HG02981 (cell line): ENCODE measurements at regions not wholly inside any gene's neighbourhood (a gene's known extent, or its start where the extent isn't known, plus 50 kb on each side); places are given as distances from the start of the nearest gene placed in this dataset.
"Not testable (repeated sequence)": the region's sequence is repeated elsewhere in the genome, so short reads cannot be mapped to it uniquely, and the experiment has no call there.

Experiments used
- ATAC-seq: cut with Tn5 transposase; IDR thresholded peaks from one replicate; pipeline ENCODE4 v1.9.1; 2021; ENCODE audit warnings: mild to moderate bottlenecking, moderate library complexity; ENCODE audit not compliant: unreplicated experiment

DNA sequence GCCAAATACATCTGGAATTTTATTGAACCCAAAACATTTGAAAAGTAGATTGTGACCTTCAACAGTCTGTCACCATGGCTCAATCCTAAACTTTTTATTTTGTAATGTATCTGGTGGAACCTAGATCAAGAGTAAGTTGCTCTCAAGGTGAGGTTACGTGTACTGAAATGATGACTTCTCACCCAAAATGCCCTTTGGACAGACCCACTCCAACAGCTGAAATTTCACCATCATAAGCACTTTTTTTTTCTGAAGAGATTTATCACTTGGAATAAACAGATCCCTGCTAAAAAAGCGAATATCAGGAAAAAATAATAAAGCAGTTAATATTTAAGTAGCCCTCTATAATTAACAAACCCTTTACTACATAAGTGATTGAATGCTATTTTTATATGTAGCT, 155.0 kb upstream of the FBXL7 start:
- no peak for ATAC-seq

DNA sequence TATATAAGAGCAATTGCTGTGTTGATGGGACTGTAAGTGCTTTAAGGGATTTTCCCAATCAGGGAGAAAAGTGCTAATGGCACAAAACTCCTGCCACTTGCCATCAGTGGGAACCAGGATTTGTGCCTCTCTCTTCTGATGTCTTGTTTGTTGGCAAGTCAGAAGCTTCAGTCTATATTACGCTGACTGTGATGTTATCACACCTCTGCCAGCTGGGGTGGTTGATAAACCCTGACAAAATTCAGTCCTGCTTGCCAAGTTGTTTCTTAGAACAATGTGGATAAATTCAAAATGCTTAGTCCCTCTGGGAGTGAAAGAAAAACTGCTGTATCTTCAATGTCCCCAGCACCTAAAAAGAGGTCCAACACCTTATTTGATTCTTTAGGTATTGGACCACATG, 161.4 kb upstream of the FBXL7 start:
- no peak for ATAC-seq

DNA sequence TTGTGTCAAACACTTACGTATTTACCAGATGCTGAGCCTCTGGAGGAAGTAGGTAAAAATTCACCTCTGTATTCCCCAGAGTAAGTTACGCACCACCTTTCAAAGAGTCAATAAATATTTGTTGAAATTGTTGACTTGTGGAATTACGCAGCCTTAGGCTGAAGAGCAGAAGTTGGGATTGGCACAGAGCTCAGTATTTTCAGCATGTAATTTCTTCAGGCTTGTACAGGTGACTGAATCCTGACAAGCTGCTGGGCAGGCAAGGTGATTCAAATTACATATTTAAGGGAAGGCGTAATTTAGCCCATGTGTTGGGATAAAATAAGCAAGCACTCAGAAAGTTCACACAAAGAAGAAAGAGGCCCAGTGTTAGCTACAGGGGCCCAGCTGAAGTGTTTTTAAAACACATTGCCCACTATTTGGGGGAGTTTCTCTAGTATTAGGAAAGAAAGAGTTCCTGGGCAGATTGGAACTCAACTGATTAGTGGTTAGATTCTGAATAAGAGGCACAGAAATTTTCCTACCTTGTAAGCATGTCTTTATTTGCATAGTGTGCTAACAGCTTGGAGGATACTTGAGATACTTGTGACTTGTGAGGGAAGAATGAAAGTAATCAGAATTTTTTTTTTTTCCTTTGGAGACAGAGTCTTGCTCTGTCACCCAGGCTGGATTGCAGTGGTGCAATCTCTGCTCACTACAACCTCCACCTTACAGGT, 165.3 kb upstream of the FBXL7 start:
- no peak for ATAC-seq

DNA sequence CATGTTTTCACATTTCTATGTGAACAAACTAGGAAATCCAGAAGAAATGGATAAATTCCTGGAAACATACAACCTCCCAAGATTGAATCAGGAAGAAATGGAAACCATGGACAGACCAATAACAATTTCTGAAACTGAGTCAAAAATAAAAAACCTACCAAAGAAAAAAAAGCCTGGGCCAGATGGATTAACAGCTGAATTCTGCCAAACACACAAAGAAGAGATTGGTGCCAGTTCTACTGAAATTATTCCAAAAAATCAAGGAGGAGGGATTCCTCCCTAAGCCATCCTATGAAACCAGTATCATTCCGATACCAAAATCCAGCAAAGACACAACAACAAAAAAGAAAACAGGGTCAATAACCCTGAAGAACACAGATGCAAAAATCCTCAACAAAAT, 166.9 kb upstream of the FBXL7 start:
- ATAC-seq, result no peak

DNA sequence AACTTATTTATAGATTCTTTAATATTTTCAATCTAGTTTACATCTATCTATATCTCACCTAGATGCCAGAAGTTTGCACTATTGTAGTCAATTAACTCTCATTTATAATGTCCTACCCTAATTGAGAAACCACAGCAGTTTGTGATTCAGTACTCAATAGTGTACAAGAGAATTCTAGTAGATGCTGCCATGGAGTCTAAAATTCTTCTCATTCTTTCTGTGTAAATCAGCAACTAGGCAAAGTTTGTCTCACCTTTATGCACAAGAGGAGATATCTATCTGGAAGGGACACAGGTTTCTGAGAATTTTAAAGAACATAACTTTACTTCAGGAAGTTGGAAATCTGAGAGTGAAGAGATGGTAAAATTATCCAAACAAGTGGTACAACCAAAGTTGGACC, 173.0 kb upstream of the FBXL7 start:
- no peak for ATAC-seq

DNA sequence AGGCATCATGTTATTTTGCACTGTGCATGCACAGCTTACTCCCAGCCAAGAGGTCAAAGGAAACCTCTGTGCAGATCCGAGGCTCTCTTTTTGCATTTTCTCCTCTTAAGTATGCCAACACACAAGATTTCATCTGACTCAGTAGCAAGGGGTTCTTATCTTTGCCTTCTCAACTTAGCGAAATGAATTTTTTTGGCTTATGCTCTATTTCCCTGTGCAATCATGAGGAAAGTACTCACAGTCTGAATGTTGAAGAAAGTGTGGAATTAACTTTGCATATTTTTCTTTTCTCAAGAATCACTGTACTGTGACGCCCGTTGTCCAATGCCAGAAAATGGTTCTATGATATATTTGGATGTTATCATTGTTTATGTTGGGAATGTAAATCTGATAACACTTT, 173.5 kb upstream of the FBXL7 start:
- ATAC-seq, result no peak

DNA sequence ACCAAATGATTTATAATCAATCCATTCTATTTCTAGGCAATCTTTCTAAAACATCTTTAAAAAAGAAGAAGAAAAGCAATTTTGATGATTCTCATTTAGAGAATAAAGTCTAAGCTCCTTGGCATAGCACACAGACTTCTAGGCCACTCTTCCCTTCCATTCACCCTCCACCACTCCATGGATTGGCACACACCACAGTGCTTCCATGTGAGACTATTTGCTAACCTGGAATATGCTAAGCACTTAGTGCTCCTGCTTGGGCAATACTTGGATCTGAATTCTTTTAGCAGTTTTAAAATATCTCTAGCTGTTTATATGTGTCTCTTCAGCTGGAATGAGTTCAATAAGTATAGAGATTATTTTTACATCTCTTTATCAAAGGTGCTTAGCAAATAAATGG, 177.6 kb upstream of the FBXL7 start:
- ATAC-seq, result no peak

DNA sequence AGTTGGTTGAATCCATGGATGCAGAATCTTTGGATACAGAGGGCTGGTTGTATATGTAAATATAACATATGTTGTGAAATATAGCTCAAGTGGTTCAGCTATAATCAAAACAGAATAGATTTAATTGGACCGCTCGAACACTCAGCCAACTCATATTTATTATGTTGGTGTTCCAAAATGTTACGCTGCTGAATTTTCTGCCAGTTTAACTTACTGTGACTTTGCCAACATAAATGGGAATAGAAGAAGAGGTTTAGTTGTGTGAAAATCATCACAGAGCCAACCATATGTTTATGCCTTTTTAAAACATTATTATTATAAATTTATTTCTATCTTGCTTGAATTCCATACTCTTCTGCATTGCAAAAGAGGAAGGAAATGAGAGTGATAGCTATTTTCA, 178.2 kb upstream of the FBXL7 start:
- no peak for ATAC-seq

DNA sequence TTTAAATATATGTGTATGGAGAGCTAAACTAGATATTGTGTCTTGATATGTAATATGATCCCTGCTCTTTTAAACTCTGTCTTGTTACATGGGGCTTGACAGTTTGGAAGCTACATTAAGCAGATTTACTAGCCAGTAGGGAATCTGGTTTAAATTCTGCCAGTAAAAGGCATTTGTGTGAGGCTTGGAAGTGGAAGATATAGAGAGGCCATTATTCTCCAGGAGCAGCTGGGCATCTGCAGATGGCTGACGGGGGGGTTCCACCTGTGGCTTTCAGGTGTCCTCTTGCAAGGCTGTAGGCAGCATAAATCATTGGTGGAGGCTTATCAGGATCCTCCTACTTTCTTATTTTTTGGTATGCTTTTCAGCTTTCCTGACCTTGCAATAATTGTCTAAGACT, 179.1 kb upstream of the FBXL7 start:
- no peak for ATAC-seq

DNA sequence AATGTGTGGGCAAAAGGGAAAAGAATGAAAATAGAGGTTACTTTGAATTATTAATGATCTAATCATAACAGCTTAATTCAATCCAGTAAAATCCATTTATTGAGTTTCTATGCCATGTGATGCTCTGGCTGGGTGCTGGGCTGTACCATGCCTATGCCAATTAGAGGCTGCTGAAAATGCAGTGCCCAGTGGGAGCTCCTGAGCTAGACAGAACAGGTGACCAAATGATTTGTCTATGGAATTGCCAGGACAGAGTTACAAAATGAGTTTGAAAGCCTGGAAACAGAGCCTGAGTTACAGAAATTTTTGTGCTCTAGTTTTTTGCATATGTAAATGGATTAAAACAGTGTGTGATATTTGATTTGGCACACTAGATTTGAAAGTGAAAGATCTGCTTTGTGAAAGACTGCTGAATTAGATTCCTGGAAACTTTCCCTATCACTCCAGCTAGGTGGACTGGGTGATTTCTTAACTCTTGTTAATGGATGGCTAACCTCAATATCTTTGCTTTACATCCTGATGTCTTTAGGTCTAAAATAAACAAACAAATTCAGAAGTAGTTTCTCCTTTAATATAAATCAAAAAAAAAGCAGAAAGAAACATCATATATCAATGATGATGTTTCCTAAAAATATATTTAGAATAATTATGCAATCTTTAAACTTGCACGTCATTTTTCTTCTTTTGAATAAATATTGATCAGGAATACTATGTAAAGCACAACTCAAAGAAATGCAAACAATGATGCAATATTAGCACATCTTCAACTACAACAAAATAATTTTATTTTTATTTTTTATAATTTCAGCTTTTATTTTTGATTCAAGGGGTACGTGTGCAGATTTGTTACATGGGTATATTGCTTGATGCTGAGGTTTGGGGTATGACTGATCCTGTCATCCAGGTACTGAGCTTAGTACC, 194.8 kb upstream of the FBXL7 start:
- ATAC-seq, result no peak

DNA sequence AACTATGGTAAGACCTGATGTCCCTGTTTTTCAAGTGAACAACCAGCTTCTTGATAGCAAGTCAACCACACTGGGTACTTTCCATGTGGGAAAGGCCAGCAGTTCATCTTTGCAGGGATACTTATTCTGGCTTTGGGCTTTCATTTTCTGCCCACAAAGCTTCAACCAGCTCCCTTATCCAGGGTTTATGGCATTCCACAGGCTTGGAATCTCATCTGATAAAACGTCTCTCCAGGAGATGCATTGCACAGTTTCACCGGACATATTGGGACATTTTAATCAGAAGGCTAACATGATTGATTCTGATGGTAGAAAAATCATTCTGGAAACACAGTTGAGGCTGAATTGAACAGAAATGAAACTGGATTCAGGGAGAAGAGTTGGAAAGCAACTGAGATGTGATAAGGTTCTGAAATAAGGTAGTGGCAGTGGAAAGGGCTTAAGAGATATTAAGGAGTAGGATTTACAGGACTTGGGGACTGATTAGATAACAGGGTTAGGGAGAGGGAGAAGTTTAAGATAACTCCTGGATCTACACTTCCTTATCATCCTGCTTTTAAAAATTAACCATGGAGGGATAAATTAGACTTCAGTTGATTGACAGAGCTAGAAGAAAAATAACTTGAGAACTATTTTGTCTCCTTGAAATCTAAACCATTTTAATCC, 195.8 kb upstream of the FBXL7 start:
- no peak for ATAC-seq

DNA sequence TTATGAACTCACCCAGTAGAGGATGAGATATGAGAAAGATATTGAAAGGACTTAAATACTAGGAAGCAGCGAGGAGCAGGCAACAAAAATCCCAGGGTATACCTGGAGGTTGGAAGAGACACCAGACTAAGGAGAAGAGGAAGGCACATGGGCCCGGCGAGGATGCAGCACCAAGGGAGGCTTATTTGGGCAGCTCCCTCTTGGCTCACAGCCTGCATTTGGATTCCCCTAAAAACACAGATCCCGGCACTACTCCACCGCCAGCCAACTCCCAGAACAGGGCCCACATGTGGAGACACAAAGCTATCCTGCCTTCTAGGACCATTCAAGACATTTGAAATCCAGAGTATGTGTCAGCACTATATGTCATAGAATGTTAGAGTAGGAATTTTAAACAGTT, 199.8 kb upstream of the FBXL7 start:
- ATAC-seq, result no peak

DNA sequence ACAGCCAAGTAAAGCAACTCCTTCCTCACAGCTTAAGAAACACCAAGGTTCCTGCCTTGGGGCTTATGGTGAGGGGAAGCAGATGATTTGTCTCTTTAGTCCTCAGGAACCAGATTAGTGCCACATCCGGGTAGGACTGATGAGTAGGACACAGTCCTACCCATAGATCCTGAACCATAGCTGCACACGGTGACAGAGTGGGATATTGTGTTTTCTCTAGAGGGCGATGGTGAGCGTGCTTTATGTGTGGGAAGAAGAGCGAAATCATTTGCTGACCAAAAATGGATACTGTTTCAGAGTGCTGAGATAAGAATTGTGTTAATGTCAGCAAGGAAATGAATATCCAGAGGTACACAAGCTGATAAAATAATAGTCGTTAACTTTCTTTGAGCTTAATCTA, 209.0 kb upstream of the FBXL7 start:
- no peak for ATAC-seq

DNA sequence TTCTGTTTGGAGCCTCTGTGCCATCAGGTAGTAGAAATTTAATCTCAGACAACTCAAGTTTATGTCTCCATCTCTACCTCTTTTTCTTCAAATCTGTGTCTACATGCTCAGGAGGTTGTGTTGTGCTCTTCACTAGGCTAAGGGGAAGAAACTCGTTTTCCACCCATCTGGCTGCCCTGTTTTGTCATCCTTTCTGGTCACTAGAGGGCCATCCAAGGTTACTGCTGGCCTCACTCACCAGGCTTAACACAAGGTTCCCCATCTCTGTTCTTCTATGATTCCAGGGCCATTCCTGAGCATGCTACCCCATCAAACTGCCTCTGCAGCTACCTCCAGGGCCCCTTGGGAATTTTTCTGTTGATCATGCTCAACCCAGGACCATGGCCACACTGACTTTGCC, 213.3 kb upstream of the FBXL7 start:
- no peak for ATAC-seq

DNA sequence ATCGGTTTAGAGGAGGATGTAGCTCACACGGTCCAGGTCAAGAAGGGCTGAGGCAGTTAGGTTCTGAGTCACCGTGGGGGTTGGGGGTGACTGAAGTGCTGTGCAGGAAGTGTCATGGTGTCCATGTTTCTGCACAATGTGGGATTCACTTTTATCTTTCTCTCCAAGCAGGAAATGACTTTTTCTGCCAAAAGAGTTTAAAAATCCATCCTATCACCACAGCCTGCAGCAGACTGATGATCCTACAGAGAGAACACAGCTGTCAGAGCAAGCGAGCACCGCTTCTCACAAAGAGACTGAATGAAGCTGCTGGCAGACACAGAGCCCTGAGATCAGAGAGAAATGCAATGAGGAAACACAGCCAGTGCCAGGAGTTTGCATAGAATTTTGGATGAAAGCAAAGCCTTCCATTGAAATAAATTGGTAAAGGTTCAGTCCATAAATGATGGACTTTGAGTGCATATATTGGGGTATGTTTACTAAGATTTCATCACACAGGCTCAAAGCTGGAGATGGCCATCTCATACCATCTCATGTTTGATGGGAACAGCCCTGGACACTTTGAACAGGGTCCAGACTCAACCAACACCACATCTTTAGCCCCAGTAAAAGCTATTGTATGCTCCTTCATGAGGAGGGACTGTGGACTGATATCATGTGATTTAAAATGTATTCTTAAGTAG, 213.9 kb upstream of the FBXL7 start:
- ATAC-seq, result no peak

DNA sequence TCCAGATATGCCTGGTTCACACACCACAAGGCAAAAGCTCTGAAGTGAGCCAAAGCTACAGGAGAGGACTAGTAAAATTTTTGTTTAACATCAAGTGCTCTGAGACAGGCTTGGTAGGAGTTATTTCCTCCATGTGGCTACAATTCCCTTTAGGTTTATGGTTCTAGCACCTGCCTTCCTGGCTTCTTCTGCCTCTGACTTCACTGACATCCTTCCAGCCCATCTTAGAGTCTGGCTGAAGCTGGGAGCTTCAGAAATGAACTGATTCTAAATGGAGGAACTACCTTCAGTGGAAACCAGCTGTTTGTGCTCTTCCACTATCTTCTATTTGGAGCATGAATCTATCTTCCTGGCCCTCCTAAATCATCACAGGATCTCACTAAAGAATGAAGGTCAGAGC, 215.3 kb upstream of the FBXL7 start:
- ATAC-seq, result no peak

DNA sequence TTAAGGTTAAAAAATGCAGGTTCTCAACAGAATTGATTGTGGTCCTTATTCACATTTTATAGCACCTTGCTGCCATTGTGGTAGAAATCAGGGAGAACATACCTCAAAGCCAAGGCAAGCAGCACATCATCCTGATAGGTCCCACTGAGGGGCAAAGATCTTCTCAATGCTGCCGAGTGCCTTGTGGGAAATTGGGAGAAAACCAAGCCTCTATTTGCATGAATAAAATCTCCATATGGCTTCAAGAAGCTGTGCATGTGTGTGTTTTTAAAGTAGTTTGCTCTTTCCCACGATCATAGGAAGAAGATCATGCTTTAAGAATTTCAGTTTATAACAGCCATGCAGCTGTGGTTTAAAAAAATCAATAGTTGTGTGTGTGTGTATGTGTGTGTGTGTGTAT, 216.9 kb upstream of the FBXL7 start:
- no peak for ATAC-seq

DNA sequence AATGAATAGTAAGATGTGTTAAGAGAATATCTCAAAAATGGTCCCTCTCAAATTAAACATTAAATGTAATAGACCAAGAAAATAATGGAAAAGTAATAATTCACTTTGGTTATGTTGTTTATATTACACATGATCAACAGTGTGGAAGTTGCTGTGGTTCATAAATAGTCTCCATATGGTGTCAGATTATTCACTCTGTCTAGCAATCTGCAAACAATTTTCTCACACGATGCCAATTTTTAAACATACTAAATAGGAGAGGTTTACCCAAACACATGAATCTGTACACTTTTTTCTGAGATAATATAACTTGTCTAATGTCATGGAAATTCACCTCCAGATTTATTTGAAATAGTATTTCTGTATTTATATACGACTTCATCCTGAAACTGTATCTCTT, 217.4 kb upstream of the FBXL7 start:
- no peak for ATAC-seq

DNA sequence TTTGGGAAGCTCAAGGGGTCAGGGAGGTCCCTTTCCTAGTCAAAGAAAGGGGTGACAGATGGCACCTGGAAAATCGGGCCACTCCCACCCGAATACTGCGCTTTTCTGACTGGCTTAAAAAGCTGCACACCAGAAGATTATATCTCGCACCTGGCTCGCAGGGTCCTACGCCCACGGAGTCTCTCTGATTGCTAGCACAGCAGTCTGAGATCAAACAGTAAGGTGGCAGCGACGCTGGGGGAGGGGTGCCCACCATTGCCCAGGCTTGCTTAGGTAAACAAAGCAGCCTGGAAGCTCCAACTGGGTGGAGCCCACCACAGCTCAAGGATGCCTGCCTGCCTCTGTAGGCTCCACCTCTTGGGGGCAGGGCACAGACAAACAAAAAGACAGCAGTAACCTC, 228.4 kb upstream of the FBXL7 start:
- not testable (repeated sequence) for ATAC-seq

DNA sequence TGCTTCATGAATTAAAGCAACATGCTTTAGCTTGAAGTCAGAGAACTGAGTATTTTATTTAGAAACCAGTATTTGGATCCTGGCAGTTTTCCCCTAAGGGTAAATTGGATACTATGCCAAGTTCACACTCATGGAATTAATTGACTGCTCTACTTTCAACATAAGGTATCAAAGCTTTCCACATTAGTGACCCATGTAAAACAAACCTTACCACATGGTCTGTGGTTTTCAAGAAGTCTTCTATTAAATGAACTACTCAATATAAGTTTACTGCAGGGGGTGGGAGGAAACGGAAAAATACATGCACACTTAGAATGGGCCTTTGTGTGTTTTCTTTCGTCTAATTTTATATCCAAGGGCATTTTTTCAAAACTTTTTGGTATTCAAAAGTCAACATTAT, 232.0 kb upstream of the FBXL7 start:
- no peak for ATAC-seq

DNA sequence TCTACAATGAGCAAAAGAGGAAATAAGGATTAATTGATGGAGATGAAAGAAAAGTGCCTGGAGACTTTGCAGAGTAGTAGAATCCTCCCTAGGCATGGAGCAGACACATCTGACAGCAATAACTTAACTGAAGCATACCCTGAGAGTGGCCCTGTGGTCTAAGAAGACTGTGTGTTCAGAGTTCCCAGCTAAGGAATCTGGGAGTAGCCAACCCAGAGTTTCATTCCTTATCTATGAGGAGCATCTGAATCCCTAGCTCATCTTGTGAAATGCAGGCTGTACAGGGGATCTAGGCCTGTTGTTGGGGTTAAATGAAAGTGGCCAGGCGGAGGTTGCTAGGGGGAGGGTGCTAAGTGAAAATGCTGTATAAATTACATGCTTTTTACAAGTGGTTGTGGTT, 233.1 kb upstream of the FBXL7 start:
- ATAC-seq, result no peak
